ENCODE measurements at regions not wholly inside any gene's neighbourhood (a gene's known extent, or its start where the extent isn't known, plus 50 kb on each side); places are given as distances from the start of the nearest gene placed in this dataset.

- H3K4me3 ChIP-seq (ENCODE audit: low read length), result no peak overlapping the region
- DNase-seq (ENCODE audit: low read depth), result no peak
- TF ChIP-seq, protein P1, sequence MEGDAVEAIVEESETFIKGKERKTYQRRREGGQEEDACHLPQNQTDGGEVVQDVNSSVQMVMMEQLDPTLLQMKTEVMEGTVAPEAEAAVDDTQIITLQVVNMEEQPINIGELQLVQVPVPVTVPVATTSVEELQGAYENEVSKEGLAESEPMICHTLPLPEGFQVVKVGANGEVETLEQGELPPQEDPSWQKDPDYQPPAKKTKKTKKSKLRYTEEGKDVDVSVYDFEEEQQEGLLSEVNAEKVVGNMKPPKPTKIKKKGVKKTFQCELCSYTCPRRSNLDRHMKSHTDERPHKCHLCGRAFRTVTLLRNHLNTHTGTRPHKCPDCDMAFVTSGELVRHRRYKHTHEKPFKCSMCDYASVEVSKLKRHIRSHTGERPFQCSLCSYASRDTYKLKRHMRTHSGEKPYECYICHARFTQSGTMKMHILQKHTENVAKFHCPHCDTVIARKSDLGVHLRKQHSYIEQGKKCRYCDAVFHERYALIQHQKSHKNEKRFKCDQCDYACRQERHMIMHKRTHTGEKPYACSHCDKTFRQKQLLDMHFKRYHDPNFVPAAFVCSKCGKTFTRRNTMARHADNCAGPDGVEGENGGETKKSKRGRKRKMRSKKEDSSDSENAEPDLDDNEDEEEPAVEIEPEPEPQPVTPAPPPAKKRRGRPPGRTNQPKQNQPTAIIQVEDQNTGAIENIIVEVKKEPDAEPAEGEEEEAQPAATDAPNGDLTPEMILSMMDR (conservative IDR thresholded peaks at IDR 0.05; ENCODE audit: low read depth, low read length), result no peak
These were observed 193.9 kb downstream of the RBM26 start for GRCh38 chr13:79212064-79212619.

DNA sequence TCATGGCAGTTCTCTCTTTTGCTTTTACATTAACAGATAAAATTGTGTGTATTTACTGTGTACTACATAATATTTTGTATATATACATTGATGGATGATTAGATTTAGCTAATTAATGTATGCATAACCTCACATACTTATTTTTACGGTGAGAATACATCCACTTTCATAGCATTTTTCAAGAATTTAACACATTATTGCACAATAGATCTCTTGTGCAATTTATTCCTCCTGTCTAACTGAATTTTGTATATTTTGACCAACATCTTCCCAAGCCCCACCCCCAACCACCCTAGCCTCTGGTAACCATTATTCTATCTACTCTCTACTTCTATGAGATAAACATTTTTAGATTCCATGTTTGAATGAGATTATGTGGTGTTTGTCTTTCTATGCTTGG, 194.7 kb downstream of the RBM26 start:
- H3K4me3 ChIP-seq (ENCODE audit: low read length), result no peak overlapping the region
- DNase-seq (ENCODE audit: low read depth), result no peak
- TF ChIP-seq, protein P1 (conservative IDR thresholded peaks at IDR 0.05; ENCODE audit: low read depth, low read length), result no peak

GRCh38 chr13:79197933-79198332, 208.1 kb downstream of the RBM26 start:
- DNase-seq (ENCODE audit: low read depth), result no peak
- no peak overlapping the region for H3K4me3 ChIP-seq (ENCODE audit: low read length)
- TF ChIP-seq, protein P1 (conservative IDR thresholded peaks at IDR 0.05; ENCODE audit: low read depth, low read length), result no peak

DNA sequence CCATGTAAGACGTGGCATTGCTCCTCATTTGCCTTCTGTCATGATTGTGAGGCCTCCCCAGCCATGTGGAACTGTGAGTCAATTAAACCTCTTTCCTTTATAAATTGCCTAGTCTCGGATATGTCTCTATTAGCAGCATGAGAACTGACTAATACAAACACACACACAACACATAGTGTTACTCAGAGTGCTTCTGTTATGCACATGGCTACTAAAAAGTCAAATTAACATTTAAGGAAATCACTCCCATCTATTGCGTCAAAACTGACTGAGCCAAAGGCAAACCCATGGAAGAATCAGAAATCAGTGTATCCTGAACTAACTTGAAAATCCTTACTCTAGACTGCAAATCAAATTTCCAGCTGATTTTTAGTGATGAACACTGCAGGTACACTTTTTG, 209.2 kb downstream of the RBM26 start:
- H3K4me3 ChIP-seq (ENCODE audit: low read length), result no peak overlapping the region
- DNase-seq (ENCODE audit: low read depth), result no peak
- TF ChIP-seq, protein P1 (conservative IDR thresholded peaks at IDR 0.05; ENCODE audit: low read depth, low read length), result no peak

DNA sequence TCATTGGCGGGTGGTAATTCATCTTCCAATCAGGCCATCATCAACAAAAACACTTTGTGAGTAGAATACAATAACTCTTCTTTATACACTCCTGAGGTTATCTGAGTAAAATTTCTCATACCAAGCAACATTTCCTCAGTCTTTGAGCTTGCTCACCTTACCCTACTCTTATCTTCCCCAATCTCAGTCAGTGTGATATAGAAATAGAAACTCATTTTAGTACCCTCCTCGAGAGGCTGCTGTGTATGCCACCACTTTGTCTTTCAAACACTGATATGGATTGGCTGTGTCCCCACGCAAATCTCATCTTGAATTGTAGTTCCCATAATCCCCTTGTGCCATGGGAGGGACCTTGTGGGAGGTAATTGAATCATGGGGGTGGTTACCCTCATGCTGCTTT, 209.7 kb downstream of the RBM26 start:
- TF ChIP-seq, protein P1 (conservative IDR thresholded peaks at IDR 0.05; ENCODE audit: low read depth, low read length), result no peak
- H3K4me3 ChIP-seq (ENCODE audit: low read length), result no peak overlapping the region
- no peak for DNase-seq (ENCODE audit: low read depth)

DNA sequence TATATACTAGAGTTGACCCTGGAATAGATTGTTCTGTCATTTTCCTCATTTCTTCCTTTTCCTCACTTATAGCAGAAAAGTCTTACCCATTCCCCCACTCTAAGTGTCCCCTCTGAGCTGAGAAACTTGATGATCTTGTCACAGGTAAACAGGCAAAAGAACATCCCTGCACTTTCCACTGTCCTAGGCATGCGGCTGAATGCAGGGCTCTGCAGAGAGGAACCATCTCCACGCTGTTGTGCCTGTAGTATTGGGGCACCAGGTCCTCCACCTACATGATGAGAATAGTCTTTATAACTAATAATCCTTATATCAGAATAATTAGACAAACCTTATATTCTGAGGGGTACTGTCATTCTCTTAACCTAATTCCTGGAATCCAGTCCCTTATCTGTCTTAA, 211.3 kb downstream of the RBM26 start:
- no peak overlapping the region for H3K4me3 ChIP-seq (ENCODE audit: low read length)
- TF ChIP-seq, protein P1 (conservative IDR thresholded peaks at IDR 0.05; ENCODE audit: low read depth, low read length), result no peak
- no peak for DNase-seq (ENCODE audit: low read depth)

- DNase-seq (ENCODE audit: low read depth), result no peak
- H3K4me3 ChIP-seq (ENCODE audit: low read length), result no peak overlapping the region
- TF ChIP-seq, protein P1 (conservative IDR thresholded peaks at IDR 0.05; ENCODE audit: low read depth, low read length), result no peak
These were observed 211.8 kb downstream of the RBM26 start for GRCh38 chr13:79194272-79194671.

All from retinal pigment epithelial cell (primary cell).